Smooth muscle cell (in vitro differentiated cells): ENCODE measurements at regions not wholly inside any gene's neighbourhood (a gene's known extent, or its start where the extent isn't known, plus 50 kb on each side); places are given as distances from the start of the nearest gene placed in this dataset.

Source experiments
- DNase-seq: peaks from one replicate; lab custom pipeline; 2025; ENCODE audit not compliant: unreplicated experiment; lab: John Stamatoyannopoulos, UW
- H2AFZ ChIP-seq: fragments of 200-600 bp; sonication (generic); 2 replicates; pipeline ENCODE4 v1.6.0; 2016; ENCODE audit warnings: antibody characterized with exemption, low read depth, mild to moderate bottlenecking
- H3F3A ChIP-seq: fragments of 200-600 bp; sonication (generic); 2 replicates; pipeline ENCODE4 v1.6.0; 2017; ENCODE audit warnings: antibody characterized with exemption, low read depth
- H3K27ac ChIP-seq: fragments of 200-600 bp; sonication (generic); 2 replicates; pipeline ENCODE4 v1.5.1; 2016; ENCODE audit warnings: low read depth, mild to moderate bottlenecking
- H3K27me3 ChIP-seq: fragments of 200-600 bp; sonication (generic); 2 replicates; pipeline ENCODE4 v1.6.1; 2016; ENCODE audit warnings: low read depth, mild to moderate bottlenecking
- H3K36me3 ChIP-seq: fragments of 200-600 bp; sonication (generic); 2 replicates; pipeline ENCODE4 v1.5.1; 2016; ENCODE audit warnings: low read depth
- H3K4me1 ChIP-seq: fragments of 200-600 bp; sonication (generic); 2 replicates; pipeline ENCODE4 v1.5.1; 2016; ENCODE audit warnings: low read depth
- H3K4me2 ChIP-seq: fragments of 200-600 bp; sonication (generic); 2 replicates; pipeline ENCODE4 v1.6.0; 2016; ENCODE audit warnings: mild to moderate bottlenecking
- H3K4me3 ChIP-seq: fragments of 200-600 bp; sonication (generic); 2 replicates; pipeline ENCODE4 v1.5.1; 2016; ENCODE audit warnings: mild to moderate bottlenecking
- H3K79me2 ChIP-seq: fragments of 200-600 bp; sonication (generic); 2 replicates; pipeline ENCODE4 v1.6.0; 2016; ENCODE audit warnings: low read depth, mild to moderate bottlenecking
- H3K9ac ChIP-seq: fragments of 200-600 bp; sonication (generic); 2 replicates; pipeline ENCODE4 v1.6.0; 2016; ENCODE audit warnings: low read depth
- H3K9me3 ChIP-seq: fragments of 200-600 bp; sonication (generic); replicated peaks from 2 replicates; pipeline ENCODE4 v1.5.1; 2016; ENCODE audit warnings: low read depth
- H4K20me1 ChIP-seq: fragments of 200-600 bp; sonication (generic); 2 replicates; pipeline ENCODE4 v1.6.0; 2016; ENCODE audit warnings: low read depth
- WGBS: methylation state at CpG from one replicate; pipeline ENCODE4 v1.1.7; 2016; ENCODE audit warnings: low lambda C conversion rate; 5-methylcytosine and 5-hydroxymethylcytosine counted together
- TF ChIP-seq, protein P1 (sequence below): fragments of 200-600 bp; sonication (generic); IDR thresholded peaks from 2 replicates; pipeline ENCODE4 v1.5.1; 2017; ENCODE audit warnings: borderline replicate concordance, mild to moderate bottlenecking, antibody characterized with exemption; ENCODE audit not compliant: insufficient read depth, poor library complexity, severe bottlenecking

DNA sequence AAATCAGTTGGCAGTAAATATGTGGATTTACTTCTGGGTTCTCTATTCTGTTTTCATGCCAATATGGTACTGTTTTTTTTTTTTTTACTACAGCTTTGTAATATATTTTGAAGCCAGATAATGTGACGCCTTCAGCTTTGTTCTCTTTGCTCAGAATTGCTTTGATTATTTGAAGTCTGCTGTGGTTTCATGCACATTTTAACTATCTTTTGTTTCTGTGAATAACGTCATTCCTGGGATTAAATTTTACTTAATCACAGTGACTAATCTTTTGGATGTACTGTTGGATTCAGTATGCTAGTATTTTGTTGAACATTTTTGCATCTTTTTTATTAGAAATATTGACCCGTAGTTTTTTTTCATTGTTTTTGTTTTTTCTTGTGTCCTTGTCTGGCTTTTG lies 576.5 kb downstream of the ZNF385D start:
- no peak for DNase-seq
- no peaks in the 10 kb centered on the region for H3K27me3 ChIP-seq
- H3K27ac ChIP-seq, result no peak overlapping the region
- no peaks in the 10 kb centered on the region for H4K20me1 ChIP-seq
- no peaks in the 10 kb centered on the region for H3K4me1 ChIP-seq
- no peaks in the 10 kb centered on the region for H3K36me3 ChIP-seq
- H3K9ac ChIP-seq, result no peak overlapping the region
- TF ChIP-seq, protein P1, sequence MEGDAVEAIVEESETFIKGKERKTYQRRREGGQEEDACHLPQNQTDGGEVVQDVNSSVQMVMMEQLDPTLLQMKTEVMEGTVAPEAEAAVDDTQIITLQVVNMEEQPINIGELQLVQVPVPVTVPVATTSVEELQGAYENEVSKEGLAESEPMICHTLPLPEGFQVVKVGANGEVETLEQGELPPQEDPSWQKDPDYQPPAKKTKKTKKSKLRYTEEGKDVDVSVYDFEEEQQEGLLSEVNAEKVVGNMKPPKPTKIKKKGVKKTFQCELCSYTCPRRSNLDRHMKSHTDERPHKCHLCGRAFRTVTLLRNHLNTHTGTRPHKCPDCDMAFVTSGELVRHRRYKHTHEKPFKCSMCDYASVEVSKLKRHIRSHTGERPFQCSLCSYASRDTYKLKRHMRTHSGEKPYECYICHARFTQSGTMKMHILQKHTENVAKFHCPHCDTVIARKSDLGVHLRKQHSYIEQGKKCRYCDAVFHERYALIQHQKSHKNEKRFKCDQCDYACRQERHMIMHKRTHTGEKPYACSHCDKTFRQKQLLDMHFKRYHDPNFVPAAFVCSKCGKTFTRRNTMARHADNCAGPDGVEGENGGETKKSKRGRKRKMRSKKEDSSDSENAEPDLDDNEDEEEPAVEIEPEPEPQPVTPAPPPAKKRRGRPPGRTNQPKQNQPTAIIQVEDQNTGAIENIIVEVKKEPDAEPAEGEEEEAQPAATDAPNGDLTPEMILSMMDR, result no peak
- no peaks in the 10 kb centered on the region for H3K79me2 ChIP-seq
- H3K4me3 ChIP-seq, result no peak overlapping the region
- H3F3A ChIP-seq, result no peaks in the 10 kb centered on the region
- H3K9me3 ChIP-seq, result no peaks in the 10 kb centered on the region
- H3K4me2 ChIP-seq, result no peak overlapping the region
- WGBS, result 88% methylated on average over 3 of the region's 3 CpGs
- H2AFZ ChIP-seq, result no peak overlapping the region

DNA sequence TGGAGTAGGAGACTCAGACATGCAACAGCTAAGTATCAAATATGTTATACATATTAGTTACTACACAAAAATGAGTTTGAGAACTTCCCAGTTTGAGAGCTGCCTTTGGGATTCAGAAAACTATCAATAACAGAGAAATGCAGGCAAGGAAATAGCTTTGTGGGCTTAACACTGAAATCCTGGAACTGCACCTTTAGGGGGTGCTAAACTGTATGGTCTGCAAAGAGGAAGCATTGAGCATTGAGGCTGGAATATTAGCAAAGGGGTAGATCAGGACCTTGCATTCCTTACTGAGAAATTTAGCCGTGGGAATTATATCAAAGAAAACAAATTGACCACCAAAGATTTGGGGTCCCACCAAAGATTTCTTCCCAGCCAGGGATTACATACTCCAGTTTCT lies 580.0 kb downstream of the ZNF385D start:
- Histone ChIP-seq H3K9ac (no peak overlapping the region), H3K36me3 (no peaks in the 10 kb centered on the region), H4K20me1 (no peaks in the 10 kb centered on the region), H2AFZ (no peak overlapping the region), H3K4me2 (no peak overlapping the region), H3K4me3 (no peak overlapping the region), H3K9me3 (no peaks in the 10 kb centered on the region), H3F3A (no peaks in the 10 kb centered on the region), H3K4me1 (no peaks in the 10 kb centered on the region), H3K27me3 (no peaks in the 10 kb centered on the region), H3K27ac (no peak overlapping the region), H3K79me2 (no peaks in the 10 kb centered on the region)
- DNase-seq, result no peak
- TF ChIP-seq, protein P1, result peak; percentile 11
- WGBS, result 67% methylated on average over 1 of the region's 1 CpG

DNA sequence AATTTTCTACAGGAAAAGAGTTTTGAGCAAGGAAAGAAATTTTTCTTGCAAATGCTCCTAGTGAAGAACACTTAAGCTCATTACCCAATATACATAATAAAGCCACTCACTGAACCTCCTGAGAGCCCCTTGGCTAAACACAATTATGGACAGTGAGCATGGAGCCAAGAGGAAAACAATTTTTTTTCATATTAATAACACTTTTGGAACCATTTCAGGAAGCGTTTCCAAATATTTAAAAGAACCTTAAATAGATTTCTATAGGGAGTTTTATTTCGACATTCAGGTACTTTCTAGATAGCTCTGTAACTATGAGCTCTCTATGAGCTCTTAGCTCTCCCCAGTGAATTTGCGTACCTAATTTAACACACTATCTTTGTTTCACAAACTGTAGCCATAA lies 581.1 kb downstream of the ZNF385D start:
- Histone ChIP-seq H2AFZ (no peak overlapping the region), H3K4me3 (no peak overlapping the region), H3K9ac (no peak overlapping the region), H3K4me2 (no peak overlapping the region), H3K27ac (no peak overlapping the region), H3K27me3 (no peaks in the 10 kb centered on the region), H3F3A (no peaks in the 10 kb centered on the region), H3K79me2 (no peaks in the 10 kb centered on the region), H3K9me3 (no peaks in the 10 kb centered on the region), H3K36me3 (no peaks in the 10 kb centered on the region), H4K20me1 (no peaks in the 10 kb centered on the region), H3K4me1 (no peaks in the 10 kb centered on the region)
- TF ChIP-seq, protein P1, result no peak
- no peak for DNase-seq
- 86% methylated on average over 3 of the region's 3 CpGs for WGBS

DNA sequence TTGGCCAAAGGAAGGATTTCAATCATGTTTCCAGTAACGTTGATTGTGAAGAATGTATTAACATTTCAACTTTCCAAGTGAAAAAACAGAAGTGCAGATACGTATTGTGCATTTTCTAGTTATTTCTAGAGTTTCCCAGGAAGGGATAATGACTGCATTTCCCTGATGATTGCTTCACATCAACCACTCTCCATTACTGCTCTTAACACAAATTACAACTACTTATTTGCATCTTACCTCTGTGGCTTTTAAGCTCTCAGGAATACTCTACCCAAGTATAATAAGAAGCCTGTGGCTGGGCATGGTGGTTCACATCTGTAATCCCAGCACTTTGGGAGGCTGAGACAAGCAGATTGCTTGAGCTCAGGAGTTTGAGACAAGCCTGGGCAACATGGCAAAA lies 582.5 kb downstream of the ZNF385D start:
- H3K9ac ChIP-seq, result no peak overlapping the region
- no peaks in the 10 kb centered on the region for H3F3A ChIP-seq
- no peaks in the 10 kb centered on the region for H3K79me2 ChIP-seq
- TF ChIP-seq, protein P1, result no peak
- no peaks in the 10 kb centered on the region for H4K20me1 ChIP-seq
- 83% methylated on average over 2 of the region's 2 CpGs for WGBS
- no peaks in the 10 kb centered on the region for H3K4me1 ChIP-seq
- no peak for DNase-seq
- no peaks in the 10 kb centered on the region for H3K36me3 ChIP-seq
- no peak overlapping the region for H2AFZ ChIP-seq
- no peak overlapping the region for H3K27ac ChIP-seq
- H3K4me3 ChIP-seq, result no peak overlapping the region
- no peaks in the 10 kb centered on the region for H3K9me3 ChIP-seq
- no peak overlapping the region for H3K4me2 ChIP-seq
- H3K27me3 ChIP-seq, result no peaks in the 10 kb centered on the region
